Activated naive CD8-positive, alpha-beta T cell treated with anti-CD3 and anti-CD28 coated beads, Interleukin-2, amount 10 ng/mL, durations not matched to agents 7 days and 5 days (primary cell): ENCODE measurements at regions not wholly inside any gene's neighbourhood (a gene's known extent, or its start where the extent isn't known, plus 50 kb on each side); places are given as distances from the start of the nearest gene placed in this dataset.

Source experiments
- ATAC-seq: fragments of 150-1000 bp; cut with Tn5 transposase; one replicate; pipeline ENCODE4 v1.10.0; 2021; ENCODE audit warnings: low read depth, moderate library complexity
- POLR2A ChIA-PET: fragments of 350-600 bp; sonication (Branson Sonifier 250); formaldehyde crosslinking; loops from one replicate; lab custom pipeline; 2021; ENCODE audit warnings: antibody characterized with exemption; lab: Charles Lee
- DNase-seq: peaks from one replicate; pipeline ENCODE4 v3.0.0; 2021
- H3K27ac Mint-ChIP-seq: one replicate; pipeline ENCODE4 v1.8.0; 2022; ENCODE audit warnings: mild to moderate bottlenecking, mixed read lengths
- H3K27me3 Mint-ChIP-seq: one replicate; pipeline ENCODE4 v1.8.0; 2022; ENCODE audit warnings: mild to moderate bottlenecking, moderate library complexity, mixed read lengths
- H3K36me3 Mint-ChIP-seq: one replicate; pipeline ENCODE4 v1.8.0; 2021; ENCODE audit warnings: mild to moderate bottlenecking, mixed read lengths
- H3K4me1 Mint-ChIP-seq: one replicate; pipeline ENCODE4 v1.8.0; 2021; ENCODE audit warnings: mixed read lengths
- H3K4me3 Mint-ChIP-seq: one replicate; pipeline ENCODE4 v1.8.0; 2022; ENCODE audit warnings: mild to moderate bottlenecking, moderate library complexity, mixed read lengths
- H3K9me3 Mint-ChIP-seq: one replicate; pipeline ENCODE4 v1.8.0; 2021; ENCODE audit warnings: mixed read lengths

DNA sequence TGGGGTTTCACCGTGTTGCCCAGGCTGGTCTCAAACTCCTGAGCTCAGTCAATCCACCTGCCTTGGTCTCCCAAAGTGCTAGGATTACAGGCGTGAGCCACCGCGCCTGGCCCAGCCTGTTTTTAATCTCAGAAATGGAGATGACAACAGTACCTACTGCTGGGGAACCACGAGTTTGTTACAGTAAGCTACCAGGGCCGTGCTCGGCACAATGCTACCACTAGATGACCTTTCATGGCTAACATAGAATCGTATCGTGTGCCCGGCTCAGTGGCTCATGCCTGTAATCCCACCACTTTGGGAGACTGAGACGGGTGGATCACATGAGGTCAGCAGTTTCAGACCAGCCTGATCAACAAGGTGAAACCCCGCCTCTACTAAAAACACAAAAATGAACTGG, 90.8 kb upstream of the SLC34A2 start:
- POLR2A ChIA-PET = no interaction called here
- H3K27me3 Mint-ChIP-seq = peaks cover 2% of the 10 kb centered on the region
- no peaks in the 10 kb centered on the region for H3K9me3 Mint-ChIP-seq
- no peaks in the 10 kb centered on the region for H3K36me3 Mint-ChIP-seq
- no peak overlapping the region for H3K27ac Mint-ChIP-seq
- H3K4me1 Mint-ChIP-seq = no peaks in the 10 kb centered on the region
- H3K4me3 Mint-ChIP-seq = no peak overlapping the region
- DNase-seq (no peak), ATAC-seq (no peak)

DNA sequence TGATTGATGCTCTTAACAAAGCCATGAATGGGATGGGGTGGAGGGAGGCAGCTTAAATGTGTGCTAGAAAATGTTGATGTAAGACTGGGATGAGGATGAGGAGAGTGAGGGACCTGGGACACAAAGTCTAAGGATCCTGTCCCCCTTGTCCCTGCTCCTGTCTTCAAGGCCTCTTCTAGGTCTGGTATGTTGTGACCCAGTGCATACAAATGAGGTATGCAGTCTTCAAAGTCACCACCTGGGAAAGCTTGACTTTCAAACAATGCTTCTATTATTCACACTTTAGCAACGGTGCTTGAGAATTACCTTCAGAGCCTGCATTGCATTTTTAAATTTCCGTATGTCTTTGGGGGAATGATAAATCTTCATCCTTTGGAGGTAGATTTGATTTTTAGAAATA, 88.4 kb upstream of the SLC34A2 start:
- Mint-ChIP-seq H3K9me3 (no peaks in the 10 kb centered on the region), H3K27me3 (peaks cover 2% of the 10 kb centered on the region), H3K4me1 (no peaks in the 10 kb centered on the region), H3K36me3 (no peaks in the 10 kb centered on the region), H3K4me3 (no peak overlapping the region), H3K27ac (no peak overlapping the region)
- POLR2A ChIA-PET = no interaction called here
- no peak for DNase-seq
- ATAC-seq = no peak

DNA sequence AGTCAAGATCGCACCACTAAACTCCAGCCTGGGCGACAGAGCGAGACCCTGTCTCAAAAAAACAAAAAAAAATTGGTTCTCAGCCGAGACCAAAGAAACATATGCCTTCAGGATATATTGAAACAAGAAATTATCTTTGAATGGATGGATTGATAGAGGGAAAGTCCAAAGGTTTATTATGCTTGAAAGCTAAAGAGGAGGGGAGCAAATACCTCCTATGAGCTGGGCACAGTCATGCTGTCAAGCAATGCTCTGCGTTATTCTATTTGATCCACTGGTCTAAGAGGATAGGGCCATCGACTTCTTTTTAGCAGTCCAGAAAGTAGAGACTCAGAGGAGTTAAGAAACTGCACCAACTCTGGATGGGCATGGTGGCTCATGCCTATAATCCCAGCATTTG, 85.9 kb upstream of the SLC34A2 start:
- H3K9me3 Mint-ChIP-seq = no peaks in the 10 kb centered on the region

DNA sequence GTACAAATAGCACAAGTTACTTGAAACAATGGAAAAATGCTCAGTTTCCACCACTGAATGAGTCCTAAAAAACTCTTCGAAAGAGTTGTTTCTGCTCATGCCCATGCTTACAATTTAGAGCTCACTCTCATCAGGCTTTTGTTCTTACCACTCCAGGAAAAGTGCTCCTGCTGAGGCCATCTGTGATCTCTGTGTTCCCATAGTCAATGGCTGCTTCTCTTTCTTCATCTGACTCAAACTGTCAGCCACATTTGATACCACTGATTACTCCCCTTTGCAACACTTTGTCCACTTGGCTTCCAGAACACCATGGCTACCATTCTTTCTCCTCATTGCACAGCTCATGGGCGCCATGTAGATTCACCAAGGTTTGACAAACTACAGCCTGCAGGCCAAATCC, 80.0 kb upstream of the SLC34A2 start:
- Mint-ChIP-seq H3K9me3 (no peaks in the 10 kb centered on the region), H3K4me1 (no peaks in the 10 kb centered on the region), H3K4me3 (no peak overlapping the region), H3K27me3 (no peaks in the 10 kb centered on the region), H3K27ac (no peak overlapping the region), H3K36me3 (no peaks in the 10 kb centered on the region)
- no peak for ATAC-seq
- POLR2A ChIA-PET = no interaction called here
- no peak for DNase-seq

More for the DNA sequence above, 85.9 kb upstream of the SLC34A2 start:
- no peak for DNase-seq
- no peak for ATAC-seq
- POLR2A ChIA-PET = no interaction called here
- H3K4me1 Mint-ChIP-seq = no peaks in the 10 kb centered on the region
- H3K36me3 Mint-ChIP-seq = no peaks in the 10 kb centered on the region
- peaks cover 2% of the 10 kb centered on the region for H3K27me3 Mint-ChIP-seq
- no peak overlapping the region for H3K4me3 Mint-ChIP-seq
- no peak overlapping the region for H3K27ac Mint-ChIP-seq

DNA sequence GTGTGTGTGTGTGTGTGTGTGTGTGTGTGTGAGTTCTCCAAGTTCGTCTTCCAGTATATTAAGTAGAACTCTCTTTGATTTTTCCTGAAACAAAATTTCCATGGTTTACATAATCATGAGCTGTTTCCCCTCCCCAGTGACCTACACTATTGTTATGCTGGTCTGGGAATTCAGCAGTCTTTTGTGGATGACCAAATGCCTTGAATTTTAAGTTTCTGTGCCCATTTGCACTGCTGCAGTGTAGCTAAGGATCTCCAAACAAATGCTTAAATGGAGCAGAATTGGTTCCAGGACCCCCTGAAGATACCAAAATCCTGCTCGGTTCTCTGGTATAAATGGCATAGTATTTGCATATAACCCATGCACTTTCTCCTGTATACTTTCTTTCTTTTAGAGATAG, 77.2 kb upstream of the SLC34A2 start:
- no peak for DNase-seq
- no peaks in the 10 kb centered on the region for H3K36me3 Mint-ChIP-seq
- H3K27me3 Mint-ChIP-seq = no peaks in the 10 kb centered on the region
- H3K4me1 Mint-ChIP-seq = no peaks in the 10 kb centered on the region
- ATAC-seq = no peak
- H3K4me3 Mint-ChIP-seq = no peak overlapping the region
- H3K9me3 Mint-ChIP-seq = no peaks in the 10 kb centered on the region
- POLR2A ChIA-PET = no interaction called here
- H3K27ac Mint-ChIP-seq = no peak overlapping the region

DNA sequence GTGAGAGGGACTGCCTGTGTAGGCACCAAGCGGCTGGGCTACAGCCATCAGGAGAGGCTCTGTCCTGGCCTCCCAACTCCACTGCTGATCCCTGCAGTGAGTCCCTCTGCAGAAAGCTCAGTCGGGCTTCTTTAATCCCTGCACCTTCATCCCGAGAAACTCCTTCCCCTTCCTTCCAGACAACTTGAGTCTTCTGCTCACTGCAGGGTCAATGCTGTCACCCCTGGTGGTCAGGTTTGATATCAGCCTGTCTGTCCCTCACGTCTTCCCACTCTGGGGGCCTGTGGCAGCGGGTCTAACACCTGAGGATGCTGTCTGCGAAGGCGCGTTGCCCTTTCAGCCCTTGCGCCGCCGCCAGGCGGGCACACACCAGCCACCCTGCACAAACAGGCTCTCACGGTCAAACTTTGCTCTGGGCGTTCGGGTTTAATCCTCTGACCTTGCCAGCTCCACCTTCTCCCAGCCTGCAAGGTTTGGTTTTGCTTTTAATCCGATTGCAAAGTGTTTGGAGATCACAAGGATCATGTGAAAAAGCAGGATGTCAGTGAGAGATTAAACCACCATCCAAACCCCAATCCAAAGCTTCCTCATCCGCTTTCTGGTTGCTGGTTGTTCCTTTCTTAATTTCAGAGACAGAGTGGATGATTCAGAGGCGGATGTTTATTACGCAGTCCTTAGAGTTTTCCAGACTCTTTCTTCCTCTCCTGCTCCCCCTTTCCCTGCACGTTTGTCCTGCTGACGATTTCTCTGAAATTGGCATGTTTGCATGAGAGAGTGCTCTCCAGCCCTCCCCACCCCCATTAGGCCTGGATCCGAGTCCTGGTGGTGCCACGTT, 74.8 kb upstream of the SLC34A2 start:
- no peaks in the 10 kb centered on the region for H3K27me3 Mint-ChIP-seq
- POLR2A ChIA-PET = interaction anchor here (0.6 kb wide), 1 partner anchor 18 kb away, joined by 4 read pairs; no protein-coding TSS in a partner anchor
- no peak overlapping the region for H3K27ac Mint-ChIP-seq
- H3K4me1 Mint-ChIP-seq = no peaks in the 10 kb centered on the region
- DNase-seq (no peak), ATAC-seq (no peak)
- H3K36me3 Mint-ChIP-seq = no peaks in the 10 kb centered on the region
- H3K4me3 Mint-ChIP-seq = no peak overlapping the region
- H3K9me3 Mint-ChIP-seq = no peaks in the 10 kb centered on the region

DNA sequence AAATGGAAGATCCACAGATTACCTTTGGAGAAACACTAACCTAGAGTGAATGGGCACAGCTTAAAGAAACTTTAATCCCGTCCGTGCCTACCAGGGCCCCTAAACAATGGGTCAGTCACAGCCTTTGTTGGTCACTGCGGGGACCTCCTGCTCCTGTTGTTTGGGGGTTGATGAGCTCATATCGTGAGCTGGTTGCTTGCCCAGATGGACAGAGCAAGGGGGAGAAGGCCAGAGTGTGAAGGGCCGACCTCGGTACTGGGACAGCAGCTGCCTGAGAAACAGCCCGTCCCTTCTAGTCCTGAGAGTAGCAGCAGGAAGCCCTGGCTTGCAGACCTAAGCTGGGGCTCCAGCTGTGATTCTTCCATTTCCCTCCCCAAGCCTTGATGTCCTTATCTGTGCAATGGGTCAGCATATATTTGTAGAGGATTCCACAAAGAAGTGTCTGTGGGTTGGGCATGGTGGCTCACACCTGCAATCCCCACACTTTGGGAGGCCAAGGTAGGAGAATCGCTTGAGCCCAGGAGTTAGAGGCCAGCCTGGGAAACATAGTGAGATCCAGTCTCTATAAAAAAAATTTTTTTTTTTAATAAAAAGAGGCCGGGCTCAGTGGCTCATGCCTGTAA, 69.6 kb upstream of the SLC34A2 start:
- Mint-ChIP-seq H3K9me3 (no peaks in the 10 kb centered on the region), H3K27me3 (no peaks in the 10 kb centered on the region), H3K36me3 (no peaks in the 10 kb centered on the region), H3K4me3 (no peak overlapping the region), H3K27ac (no peak overlapping the region), H3K4me1 (no peaks in the 10 kb centered on the region)
- ATAC-seq (no peak), DNase-seq (no peak)
- POLR2A ChIA-PET = no interaction called here

DNA sequence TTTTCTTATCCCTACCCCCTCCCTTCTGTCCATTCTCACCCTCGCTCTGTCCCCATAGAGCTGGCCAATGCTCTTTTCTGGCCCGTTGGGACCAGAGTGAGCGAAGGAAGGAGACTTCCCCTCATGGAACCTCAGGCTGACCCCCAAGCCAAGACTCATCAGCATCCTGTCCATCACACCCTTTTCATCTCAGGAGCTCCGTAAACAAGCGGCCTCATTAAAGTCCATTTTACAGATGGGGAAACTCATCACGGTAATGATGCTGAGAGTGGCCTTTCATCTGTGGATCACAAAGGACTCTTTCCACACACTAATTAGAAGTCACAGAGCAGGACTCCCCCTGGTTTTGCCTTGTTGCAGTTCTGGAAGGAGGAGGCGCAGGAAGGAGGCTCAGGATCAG, 67.4 kb upstream of the SLC34A2 start:
- Mint-ChIP-seq H3K27ac (no peak overlapping the region), H3K36me3 (no peaks in the 10 kb centered on the region), H3K9me3 (no peaks in the 10 kb centered on the region), H3K4me1 (no peaks in the 10 kb centered on the region), H3K27me3 (no peaks in the 10 kb centered on the region), H3K4me3 (no peak overlapping the region)
- ATAC-seq (no peak), DNase-seq (no peak)
- POLR2A ChIA-PET = no interaction called here

DNA sequence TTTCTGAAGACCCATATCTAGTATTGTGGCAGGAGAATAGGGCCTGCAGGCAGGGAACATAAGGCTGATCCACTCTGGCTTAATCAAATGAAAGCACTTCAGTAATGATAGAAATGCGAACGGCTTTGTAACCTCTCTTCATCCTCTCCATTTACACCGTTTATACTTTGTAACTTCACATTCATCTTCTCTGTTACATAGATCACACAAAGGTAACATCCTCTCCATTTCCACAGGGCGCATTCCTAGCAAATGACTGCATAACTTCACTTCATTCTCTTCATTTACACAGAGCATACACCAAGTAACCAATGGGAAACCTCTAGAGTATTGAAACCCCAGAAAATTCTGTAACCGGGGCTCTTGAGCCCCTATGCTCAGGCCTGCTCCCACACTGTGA, 65.5 kb upstream of the SLC34A2 start:
- Mint-ChIP-seq H3K9me3 (peaks cover 6% of the 10 kb centered on the region), H3K27ac (no peak overlapping the region), H3K27me3 (no peaks in the 10 kb centered on the region), H3K4me3 (no peak overlapping the region), H3K4me1 (no peaks in the 10 kb centered on the region), H3K36me3 (no peaks in the 10 kb centered on the region)
- POLR2A ChIA-PET = no interaction called here
- no peak for ATAC-seq
- no peak for DNase-seq

DNA sequence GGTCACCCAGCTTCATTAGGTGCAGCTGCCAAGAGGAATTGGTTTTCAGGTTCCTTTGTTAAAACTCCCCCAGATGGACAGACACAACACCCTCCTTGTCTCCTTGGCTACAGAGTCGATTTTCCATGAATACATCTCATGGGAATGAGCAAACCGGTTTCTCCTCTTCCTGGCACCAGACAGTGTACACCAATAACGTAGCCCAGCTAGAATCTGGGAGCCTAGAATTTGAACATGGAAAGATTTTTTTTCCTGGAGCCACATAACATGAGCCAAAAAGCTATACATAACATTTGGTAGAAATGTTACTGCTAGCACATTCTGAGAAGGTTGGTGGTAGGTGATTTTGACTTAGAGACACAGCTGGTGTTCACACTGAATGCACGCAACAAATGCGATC, 62.9 kb upstream of the SLC34A2 start:
- Mint-ChIP-seq H3K27ac (no peak overlapping the region), H3K4me1 (no peaks in the 10 kb centered on the region), H3K9me3 (peaks cover 15% of the 10 kb centered on the region), H3K27me3 (no peaks in the 10 kb centered on the region), H3K36me3 (no peaks in the 10 kb centered on the region), H3K4me3 (no peak overlapping the region)
- ATAC-seq (no peak), DNase-seq (no peak)
- POLR2A ChIA-PET = no interaction called here
